ENCODE measurements at regions not wholly inside any gene's neighbourhood (a gene's known extent, or its start where the extent isn't known, plus 50 kb on each side); places are given as distances from the start of the nearest gene placed in this dataset.

GRCh38 chr4:128589384-128589965 lies 220.0 kb upstream of the JADE1 start:
- H3K27me3 ChIP-seq (ENCODE audit: insufficient read depth, low read length), result no peaks in the 10 kb centered on the region
- H3K27ac ChIP-seq (ENCODE audit: low read depth, low read length), result no peak overlapping the region
- no peaks in the 10 kb centered on the region for H3K4me1 ChIP-seq (ENCODE audit: control insufficient read depth, insufficient read depth, low read length, unreplicated experiment)
- no peak overlapping the region for H2AFZ ChIP-seq (ENCODE audit: low read length, unreplicated experiment)
- H3K36me3 ChIP-seq (ENCODE audit: insufficient read depth, low read length), result no peaks in the 10 kb centered on the region
- H3K79me2 ChIP-seq (ENCODE audit: control insufficient read depth, insufficient read depth, low read length, unreplicated experiment), result no peaks in the 10 kb centered on the region
- no peak overlapping the region for H3K4me3 ChIP-seq (ENCODE audit: low read depth, low read length)

DNA sequence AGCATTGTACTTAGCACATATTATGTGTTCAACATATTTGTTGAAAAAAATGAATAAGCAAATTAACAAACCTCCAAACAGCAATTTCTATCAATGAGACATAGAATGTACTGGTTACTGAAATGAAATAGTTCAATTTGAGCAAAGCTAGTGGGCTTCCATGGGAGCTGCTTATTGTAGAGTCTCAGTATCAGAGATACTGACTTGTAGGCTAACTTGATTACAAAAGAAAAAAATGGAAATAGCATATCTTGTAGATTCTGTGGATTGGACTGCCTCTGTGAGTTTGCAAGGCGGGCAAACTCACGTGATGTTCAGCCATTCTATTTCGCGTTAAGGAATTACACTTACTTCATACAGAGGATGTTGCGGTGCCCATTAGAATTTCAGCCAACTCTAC lies 222.1 kb upstream of the JADE1 start:
- Histone ChIP-seq H3K4me3 (ENCODE audit: low read depth, low read length) (no peak overlapping the region), H3K4me1 (ENCODE audit: control insufficient read depth, insufficient read depth, low read length, unreplicated experiment) (no peaks in the 10 kb centered on the region), H3K36me3 (ENCODE audit: insufficient read depth, low read length) (no peaks in the 10 kb centered on the region), H2AFZ (ENCODE audit: low read length, unreplicated experiment) (no peak overlapping the region), H3K27me3 (ENCODE audit: insufficient read depth, low read length) (no peaks in the 10 kb centered on the region), H3K79me2 (ENCODE audit: control insufficient read depth, insufficient read depth, low read length, unreplicated experiment) (no peaks in the 10 kb centered on the region), H3K27ac (ENCODE audit: low read depth, low read length) (no peak overlapping the region)

DNA sequence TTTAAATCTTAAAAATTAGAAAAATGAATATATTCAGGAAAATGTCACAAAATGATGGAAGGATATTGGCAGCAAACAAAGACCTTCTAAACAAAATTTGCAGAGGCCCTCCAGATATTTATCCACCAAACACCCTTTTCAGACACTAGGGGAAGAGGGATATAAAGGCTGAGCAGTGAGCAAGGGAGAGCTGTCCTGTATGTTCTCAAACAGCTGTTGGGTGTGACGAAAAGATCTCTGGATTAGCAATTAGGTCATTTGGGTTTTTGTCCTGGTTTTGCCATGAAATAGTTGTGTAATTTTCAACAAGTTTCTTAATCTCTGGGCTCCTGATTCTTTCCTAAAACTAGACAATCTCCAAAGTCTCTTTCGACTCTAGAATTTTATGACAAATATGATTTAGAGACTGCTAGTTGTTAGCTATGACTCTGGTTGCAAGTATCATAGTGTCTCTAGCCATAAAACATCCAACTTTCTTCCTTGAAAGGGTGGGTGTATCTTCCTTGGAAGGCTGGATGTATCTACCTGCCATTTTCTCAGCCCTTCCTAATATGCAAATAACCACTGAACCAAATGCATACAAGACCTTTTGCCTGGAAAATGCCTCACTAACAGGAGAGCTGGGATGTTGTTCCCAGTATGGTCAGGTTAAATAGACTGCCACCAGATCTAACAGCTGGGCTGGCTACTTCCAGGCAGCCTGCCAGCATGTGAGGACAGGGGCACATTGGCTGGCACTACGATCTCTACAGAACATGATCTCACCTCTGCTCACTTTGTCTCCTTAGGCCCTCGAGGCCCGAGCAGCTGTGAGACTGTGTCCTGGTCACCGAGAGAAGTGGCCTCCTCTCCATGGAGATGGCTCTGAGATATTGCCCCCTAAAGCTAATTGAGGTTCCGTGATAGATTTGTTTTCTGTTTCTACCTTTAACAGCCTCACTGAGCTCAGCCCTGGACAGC lies 225.5 kb upstream of the JADE1 start:
- Histone ChIP-seq H3K27me3 (ENCODE audit: insufficient read depth, low read length) (no peaks in the 10 kb centered on the region), H3K79me2 (ENCODE audit: control insufficient read depth, insufficient read depth, low read length, unreplicated experiment) (no peaks in the 10 kb centered on the region), H3K4me3 (ENCODE audit: low read depth, low read length) (no peak overlapping the region), H3K36me3 (ENCODE audit: insufficient read depth, low read length) (no peaks in the 10 kb centered on the region), H3K4me1 (ENCODE audit: control insufficient read depth, insufficient read depth, low read length, unreplicated experiment) (no peaks in the 10 kb centered on the region), H3K27ac (ENCODE audit: low read depth, low read length) (no peak overlapping the region), H2AFZ (ENCODE audit: low read length, unreplicated experiment) (no peak overlapping the region)

- H3K4me3 ChIP-seq (ENCODE audit: low read depth, low read length), result no peak overlapping the region
- H3K79me2 ChIP-seq (ENCODE audit: control insufficient read depth, insufficient read depth, low read length, unreplicated experiment), result no peaks in the 10 kb centered on the region
- H3K4me1 ChIP-seq (ENCODE audit: control insufficient read depth, insufficient read depth, low read length, unreplicated experiment), result no peaks in the 10 kb centered on the region
- no peaks in the 10 kb centered on the region for H3K27me3 ChIP-seq (ENCODE audit: insufficient read depth, low read length)
- no peak overlapping the region for H2AFZ ChIP-seq (ENCODE audit: low read length, unreplicated experiment)
- no peaks in the 10 kb centered on the region for H3K36me3 ChIP-seq (ENCODE audit: insufficient read depth, low read length)
- H3K27ac ChIP-seq (ENCODE audit: low read depth, low read length), result no peak overlapping the region
Measured at GRCh38 chr4:128582427-128582870, 227.1 kb upstream of the JADE1 start.

DNA sequence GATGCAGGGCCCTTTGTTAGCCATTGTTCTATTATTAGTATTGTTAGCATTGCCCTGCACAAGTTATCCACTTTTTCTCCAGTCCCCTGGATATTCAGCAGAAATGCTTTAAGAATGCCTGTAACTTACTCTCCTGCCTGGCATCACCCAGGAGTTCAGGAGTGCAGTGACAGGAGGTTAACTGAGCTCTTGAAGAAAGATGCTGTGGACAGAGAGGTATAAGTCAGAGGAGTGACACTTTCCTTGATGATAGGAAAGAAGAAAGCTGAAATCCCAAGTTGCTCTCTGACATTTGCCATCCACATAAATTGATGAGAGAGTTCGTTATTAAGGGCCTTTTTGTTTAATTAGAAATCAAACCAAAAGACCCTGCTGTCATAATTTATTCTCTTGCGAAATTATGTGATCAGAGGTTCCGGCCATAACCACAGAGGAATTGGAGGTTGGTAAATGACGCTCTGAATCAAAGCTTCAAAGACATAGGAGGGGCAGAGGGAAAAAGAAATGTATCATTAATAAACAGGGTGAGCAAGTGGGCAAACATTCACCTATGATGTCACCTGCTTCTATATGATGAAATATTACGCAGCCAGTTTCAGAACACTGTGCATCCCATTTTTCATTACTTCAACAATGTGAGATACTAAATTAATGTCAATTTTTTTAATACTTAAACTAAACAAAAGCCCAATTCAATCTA lies 230.2 kb upstream of the JADE1 start:
- no peaks in the 10 kb centered on the region for H3K36me3 ChIP-seq (ENCODE audit: insufficient read depth, low read length)
- H3K4me3 ChIP-seq (ENCODE audit: low read depth, low read length), result no peak overlapping the region
- no peak overlapping the region for H2AFZ ChIP-seq (ENCODE audit: low read length, unreplicated experiment)
- H3K4me1 ChIP-seq (ENCODE audit: control insufficient read depth, insufficient read depth, low read length, unreplicated experiment), result peaks cover 4% of the 10 kb centered on the region
- no peak overlapping the region for H3K27ac ChIP-seq (ENCODE audit: low read depth, low read length)
- H3K79me2 ChIP-seq (ENCODE audit: control insufficient read depth, insufficient read depth, low read length, unreplicated experiment), result no peaks in the 10 kb centered on the region
- H3K27me3 ChIP-seq (ENCODE audit: insufficient read depth, low read length), result no peaks in the 10 kb centered on the region

- Histone ChIP-seq H3K27ac (ENCODE audit: low read depth, low read length) (peak overlapping the region; percentile 77; the same call in 1 of the 2 replicates), H2AFZ (ENCODE audit: low read length, unreplicated experiment) (no peak overlapping the region), H3K36me3 (ENCODE audit: insufficient read depth, low read length) (no peaks in the 10 kb centered on the region), H3K27me3 (ENCODE audit: insufficient read depth, low read length) (no peaks in the 10 kb centered on the region), H3K4me3 (ENCODE audit: low read depth, low read length) (no peak overlapping the region), H3K4me1 (ENCODE audit: control insufficient read depth, insufficient read depth, low read length, unreplicated experiment) (peaks cover 45% of the 10 kb centered on the region), H3K79me2 (ENCODE audit: control insufficient read depth, insufficient read depth, low read length, unreplicated experiment) (no peaks in the 10 kb centered on the region)
Measured at GRCh38 chr4:128574706-128575105, 234.8 kb upstream of the JADE1 start.

- Histone ChIP-seq H3K4me3 (ENCODE audit: low read depth, low read length) (no peak overlapping the region), H3K4me1 (ENCODE audit: control insufficient read depth, insufficient read depth, low read length, unreplicated experiment) (peaks cover 53% of the 10 kb centered on the region), H3K27me3 (ENCODE audit: insufficient read depth, low read length) (no peaks in the 10 kb centered on the region), H2AFZ (ENCODE audit: low read length, unreplicated experiment) (peak overlapping the region; percentile 28), H3K27ac (ENCODE audit: low read depth, low read length) (peak overlapping the region; percentile 77), H3K36me3 (ENCODE audit: insufficient read depth, low read length) (no peaks in the 10 kb centered on the region), H3K79me2 (ENCODE audit: control insufficient read depth, insufficient read depth, low read length, unreplicated experiment) (no peaks in the 10 kb centered on the region)
Measured at GRCh38 chr4:128573781-128574508, 235.6 kb upstream of the JADE1 start.

- peak overlapping the region; percentile 77 for H3K27ac ChIP-seq (ENCODE audit: low read depth, low read length)
Measured at GRCh38 chr4:128572778-128573241, 236.7 kb upstream of the JADE1 start.

DNA sequence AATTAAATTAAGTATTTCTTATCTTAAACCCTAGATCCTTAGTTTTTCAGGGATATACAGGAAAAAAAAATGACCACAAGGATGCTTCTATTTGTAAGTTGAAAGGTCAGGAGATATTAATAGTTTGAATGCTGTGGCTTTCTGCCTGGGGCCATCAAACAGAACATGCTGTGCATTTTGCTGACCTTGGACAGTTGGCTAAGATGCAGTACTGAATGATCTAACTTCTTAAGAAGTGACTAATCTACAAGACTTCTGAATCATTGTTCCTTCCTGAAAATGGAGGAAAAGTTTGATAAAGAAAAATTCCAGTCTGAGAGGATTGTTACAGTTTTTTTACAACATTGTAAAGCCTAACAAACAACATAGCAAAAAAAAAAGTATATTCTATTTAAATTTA lies 237.8 kb upstream of the JADE1 start:
- no peaks in the 10 kb centered on the region for H3K27me3 ChIP-seq (ENCODE audit: insufficient read depth, low read length)
- H3K4me1 ChIP-seq (ENCODE audit: control insufficient read depth, insufficient read depth, low read length, unreplicated experiment), result peaks cover 66% of the 10 kb centered on the region
- H3K36me3 ChIP-seq (ENCODE audit: insufficient read depth, low read length), result no peaks in the 10 kb centered on the region
- H3K79me2 ChIP-seq (ENCODE audit: control insufficient read depth, insufficient read depth, low read length, unreplicated experiment), result no peaks in the 10 kb centered on the region
- H3K27ac ChIP-seq (ENCODE audit: low read depth, low read length), result peak overlapping the region; percentile 77
- no peak overlapping the region for H2AFZ ChIP-seq (ENCODE audit: low read length, unreplicated experiment)
- H3K4me3 ChIP-seq (ENCODE audit: low read depth, low read length), result no peak overlapping the region

More at GRCh38 chr4:128572778-128573241, 236.7 kb upstream of the JADE1 start:
- Histone ChIP-seq H3K4me1 (ENCODE audit: control insufficient read depth, insufficient read depth, low read length, unreplicated experiment) (peaks cover 60% of the 10 kb centered on the region), H3K4me3 (ENCODE audit: low read depth, low read length) (no peak overlapping the region; the same call in 1 of the 2 replicates), H2AFZ (ENCODE audit: low read length, unreplicated experiment) (peak overlapping the region; percentile 66), H3K79me2 (ENCODE audit: control insufficient read depth, insufficient read depth, low read length, unreplicated experiment) (no peaks in the 10 kb centered on the region), H3K27me3 (ENCODE audit: insufficient read depth, low read length) (no peaks in the 10 kb centered on the region), H3K36me3 (ENCODE audit: insufficient read depth, low read length) (no peaks in the 10 kb centered on the region)

- H3K36me3 ChIP-seq (ENCODE audit: insufficient read depth, low read length), result no peaks in the 10 kb centered on the region
- H3K79me2 ChIP-seq (ENCODE audit: control insufficient read depth, insufficient read depth, low read length, unreplicated experiment), result no peaks in the 10 kb centered on the region
- H3K4me3 ChIP-seq (ENCODE audit: low read depth, low read length), result peak overlapping the region; percentile 57
- H3K27me3 ChIP-seq (ENCODE audit: insufficient read depth, low read length), result no peaks in the 10 kb centered on the region
- peaks cover 71% of the 10 kb centered on the region for H3K4me1 ChIP-seq (ENCODE audit: control insufficient read depth, insufficient read depth, low read length, unreplicated experiment)
- H2AFZ ChIP-seq (ENCODE audit: low read length, unreplicated experiment), result no peak overlapping the region
- H3K27ac ChIP-seq (ENCODE audit: low read depth, low read length), result peak overlapping the region; percentile 77
Measured at GRCh38 chr4:128570387-128570975, 239.0 kb upstream of the JADE1 start.

Data from ACC112 (cell line).